ENCODE measurements at regions not wholly inside any gene's neighbourhood (a gene's known extent, or its start where the extent isn't known, plus 50 kb on each side); places are given as distances from the start of the nearest gene placed in this dataset.

- H3K4me1 Mint-ChIP-seq (ENCODE audit: low read depth, unreplicated experiment) = no peaks in the 10 kb centered on the region
These were observed 87.4 kb upstream of the DRD2 start for GRCh38 chr11:113562576-113562975.

DNA sequence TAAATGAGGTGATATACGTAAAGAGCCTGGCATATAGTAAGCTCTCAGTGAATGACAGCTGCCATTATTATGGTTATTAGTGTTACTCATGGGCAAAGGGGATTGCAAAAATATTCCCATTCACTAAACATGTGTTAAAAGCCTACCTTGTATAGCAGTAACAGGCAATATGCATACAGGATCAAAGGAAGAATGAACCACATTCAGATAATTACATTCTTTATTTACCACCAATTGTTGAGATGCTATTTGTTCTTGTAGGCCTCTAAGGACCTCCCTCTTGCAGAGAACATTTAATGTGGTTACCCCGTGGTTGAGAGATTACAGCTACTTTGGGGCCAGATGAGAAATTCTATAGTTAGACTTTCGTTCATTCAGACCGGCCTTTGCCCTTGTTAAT is 82.7 kb upstream of the DRD2 start:
- H3K36me3 Mint-ChIP-seq (ENCODE audit: low read depth, unreplicated experiment) = no peaks in the 10 kb centered on the region
- peaks cover 20% of the 10 kb centered on the region for H3K4me1 Mint-ChIP-seq (ENCODE audit: low read depth, unreplicated experiment)
- Histone ChIP-seq H3K27me3 (ENCODE audit: insufficient read depth, low read length) (no peaks in the 10 kb centered on the region), H3K79me2 (ENCODE audit: insufficient read depth, low read length) (no peaks in the 10 kb centered on the region), H3K27ac (ENCODE audit: low read depth, low read length) (no peak overlapping the region), H3K4me3 (ENCODE audit: insufficient read depth, low read depth, low read length) (no peak overlapping the region), H3K4me2 (ENCODE audit: low read length) (no peak overlapping the region), H3K9ac (ENCODE audit: low read length) (no peak overlapping the region), H3K36me3 (ENCODE audit: insufficient read depth, low read length) (no peaks in the 10 kb centered on the region), H4K20me1 (ENCODE audit: insufficient read depth, low read length) (no peaks in the 10 kb centered on the region), H3K4me1 (ENCODE audit: insufficient read depth, low read length) (peaks cover 11% of the 10 kb centered on the region), H2AFZ (ENCODE audit: low read depth, low read length) (no peak overlapping the region), H3K9me3 (ENCODE audit: insufficient read depth, low read depth, low read length) (no peaks in the 10 kb centered on the region)
- peaks cover 20% of the 10 kb centered on the region for H3K27me3 Mint-ChIP-seq (ENCODE audit: low read depth, unreplicated experiment)
- TF ChIP-seq, protein P1, sequence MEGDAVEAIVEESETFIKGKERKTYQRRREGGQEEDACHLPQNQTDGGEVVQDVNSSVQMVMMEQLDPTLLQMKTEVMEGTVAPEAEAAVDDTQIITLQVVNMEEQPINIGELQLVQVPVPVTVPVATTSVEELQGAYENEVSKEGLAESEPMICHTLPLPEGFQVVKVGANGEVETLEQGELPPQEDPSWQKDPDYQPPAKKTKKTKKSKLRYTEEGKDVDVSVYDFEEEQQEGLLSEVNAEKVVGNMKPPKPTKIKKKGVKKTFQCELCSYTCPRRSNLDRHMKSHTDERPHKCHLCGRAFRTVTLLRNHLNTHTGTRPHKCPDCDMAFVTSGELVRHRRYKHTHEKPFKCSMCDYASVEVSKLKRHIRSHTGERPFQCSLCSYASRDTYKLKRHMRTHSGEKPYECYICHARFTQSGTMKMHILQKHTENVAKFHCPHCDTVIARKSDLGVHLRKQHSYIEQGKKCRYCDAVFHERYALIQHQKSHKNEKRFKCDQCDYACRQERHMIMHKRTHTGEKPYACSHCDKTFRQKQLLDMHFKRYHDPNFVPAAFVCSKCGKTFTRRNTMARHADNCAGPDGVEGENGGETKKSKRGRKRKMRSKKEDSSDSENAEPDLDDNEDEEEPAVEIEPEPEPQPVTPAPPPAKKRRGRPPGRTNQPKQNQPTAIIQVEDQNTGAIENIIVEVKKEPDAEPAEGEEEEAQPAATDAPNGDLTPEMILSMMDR (IDR thresholded peaks at IDR 0.05; ENCODE audit: insufficient read depth, low read depth, low read length) = no peak
- TF ChIP-seq EZH2 (IDR thresholded peaks at IDR 0.05; ENCODE audit: insufficient read depth, low read length) = no peak
- no peaks in the 10 kb centered on the region for H3K9me3 Mint-ChIP-seq (ENCODE audit: unreplicated experiment)
- H3K27ac Mint-ChIP-seq (ENCODE audit: unreplicated experiment) = no peak overlapping the region
- DNase-seq (ENCODE audit: low read depth) (no peak), FAIRE-seq (no peak)
- no peak overlapping the region for H3K4me3 Mint-ChIP-seq (ENCODE audit: unreplicated experiment)

More at GRCh38 chr11:113562576-113562975, 87.4 kb upstream of the DRD2 start:
- H3K27me3 Mint-ChIP-seq (ENCODE audit: low read depth, unreplicated experiment) = peaks cover 41% of the 10 kb centered on the region
- DNase-seq (ENCODE audit: low read depth) = no peak
- H3K9me3 Mint-ChIP-seq (ENCODE audit: unreplicated experiment) = no peaks in the 10 kb centered on the region
- Histone ChIP-seq H3K36me3 (ENCODE audit: insufficient read depth, low read length) (no peaks in the 10 kb centered on the region), H3K4me3 (ENCODE audit: insufficient read depth, low read depth, low read length) (no peak overlapping the region), H3K79me2 (ENCODE audit: insufficient read depth, low read length) (no peaks in the 10 kb centered on the region), H3K27ac (ENCODE audit: low read depth, low read length) (no peak overlapping the region), H3K4me2 (ENCODE audit: low read length) (no peak overlapping the region), H2AFZ (ENCODE audit: low read depth, low read length) (no peak overlapping the region), H3K4me1 (ENCODE audit: insufficient read depth, low read length) (no peaks in the 10 kb centered on the region), H4K20me1 (ENCODE audit: insufficient read depth, low read length) (no peaks in the 10 kb centered on the region), H3K9me3 (ENCODE audit: insufficient read depth, low read depth, low read length) (no peaks in the 10 kb centered on the region), H3K9ac (ENCODE audit: low read length) (no peak overlapping the region), H3K27me3 (ENCODE audit: insufficient read depth, low read length) (peaks cover 12% of the 10 kb centered on the region)
- H3K4me3 Mint-ChIP-seq (ENCODE audit: unreplicated experiment) = no peak overlapping the region
- TF ChIP-seq, protein P1 (IDR thresholded peaks at IDR 0.05; ENCODE audit: insufficient read depth, low read depth, low read length) = no peak
- no peak for TF ChIP-seq EZH2 (IDR thresholded peaks at IDR 0.05; ENCODE audit: insufficient read depth, low read length)
- no peaks in the 10 kb centered on the region for H3K36me3 Mint-ChIP-seq (ENCODE audit: low read depth, unreplicated experiment)
- no peak for FAIRE-seq
- H3K27ac Mint-ChIP-seq (ENCODE audit: unreplicated experiment) = no peak overlapping the region

DNA sequence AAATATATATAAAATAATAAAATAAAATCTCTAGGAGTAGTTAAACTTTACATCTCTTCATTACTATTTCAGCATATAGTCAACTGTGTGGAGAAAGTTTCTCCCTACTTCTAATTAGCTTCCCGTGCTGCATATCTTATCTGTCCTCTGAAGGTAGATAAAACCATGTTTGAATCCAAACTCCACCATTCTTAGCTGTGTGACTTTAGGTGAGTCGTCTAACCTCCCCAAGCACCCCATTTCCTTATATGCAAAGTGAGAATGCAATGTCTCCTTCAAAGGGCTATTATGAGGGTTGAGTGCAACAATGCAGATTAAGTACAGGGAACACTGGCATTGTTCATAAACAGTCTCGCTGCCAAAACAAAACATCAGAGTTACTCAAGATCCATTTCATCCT is 80.8 kb upstream of the DRD2 start:
- no peaks in the 10 kb centered on the region for H3K9me3 Mint-ChIP-seq (ENCODE audit: unreplicated experiment)
- H2AFZ ChIP-seq (ENCODE audit: low read depth, low read length) = no peak overlapping the region
- H4K20me1 ChIP-seq (ENCODE audit: insufficient read depth, low read length) = no peaks in the 10 kb centered on the region
- H3K4me3 Mint-ChIP-seq (ENCODE audit: unreplicated experiment) = no peak overlapping the region
- H3K36me3 Mint-ChIP-seq (ENCODE audit: low read depth, unreplicated experiment) = no peaks in the 10 kb centered on the region
- H3K4me3 ChIP-seq (ENCODE audit: insufficient read depth, low read depth, low read length) = no peak overlapping the region
- FAIRE-seq (no peak), DNase-seq (ENCODE audit: low read depth) (no peak)
- no peaks in the 10 kb centered on the region for H3K9me3 ChIP-seq (ENCODE audit: insufficient read depth, low read depth, low read length)
- H3K9ac ChIP-seq (ENCODE audit: low read length) = no peak overlapping the region
- peaks cover 15% of the 10 kb centered on the region for H3K27me3 Mint-ChIP-seq (ENCODE audit: low read depth, unreplicated experiment)
- no peak overlapping the region for H3K27ac Mint-ChIP-seq (ENCODE audit: unreplicated experiment)
- no peaks in the 10 kb centered on the region for H3K27me3 ChIP-seq (ENCODE audit: insufficient read depth, low read length)
- no peak overlapping the region for H3K4me2 ChIP-seq (ENCODE audit: low read length)
- TF ChIP-seq, protein P1 (IDR thresholded peaks at IDR 0.05; ENCODE audit: insufficient read depth, low read depth, low read length) = no peak
- no peak for TF ChIP-seq EZH2 (IDR thresholded peaks at IDR 0.05; ENCODE audit: insufficient read depth, low read length)
- peaks cover 16% of the 10 kb centered on the region for H3K4me1 ChIP-seq (ENCODE audit: insufficient read depth, low read length)
- H3K79me2 ChIP-seq (ENCODE audit: insufficient read depth, low read length) = no peaks in the 10 kb centered on the region
- H3K27ac ChIP-seq (ENCODE audit: low read depth, low read length) = no peak overlapping the region
- peaks cover 20% of the 10 kb centered on the region for H3K4me1 Mint-ChIP-seq (ENCODE audit: low read depth, unreplicated experiment)
- H3K36me3 ChIP-seq (ENCODE audit: insufficient read depth, low read length) = no peaks in the 10 kb centered on the region

All from astrocyte (in vitro differentiated cells and primary cell).